Right ventricle myocardium superior (tissue), 1 donor: ENCODE measurements at regions not wholly inside any gene's neighbourhood (a gene's known extent, or its start where the extent isn't known, plus 50 kb on each side); places are given as distances from the start of the nearest gene placed in this dataset. TPM values are rescaled to one million over a fixed set of nuclear protein-coding genes. Genes with fewer than 3 reads are reported as not detected.
"Not testable (repeated sequence)": the region's sequence is repeated elsewhere in the genome, so short reads cannot be mapped to it uniquely, and the experiment has no call there.

Experiments used
- ATAC-seq: fragments of 200-7000 bp; cut with Tn5 transposase; one replicate; pipeline ENCODE4 v1.9.1; 2020; ENCODE audit warnings: mild to moderate bottlenecking; ENCODE audit not compliant: poor library complexity
- DNase-seq: peaks from one replicate; pipeline ENCODE4 v3.0.0-alpha.2; 2020
- intact Hi-C: fragments of 100-400 bp; cut with DNase I; formaldehyde crosslinking; loops from one replicate; pipeline ENCODE4 v1.11.2; 2022
- microRNA-seq: library from miRNA; unstranded; fragments of <30 nt; microRNA quantifications from one replicate; pipeline ENCODE4 v1.2.0, GENCODE V29; 2020
- donor health status: DM: no; HTN: yes; CAD: no; lungs with severe emphysema.

DNA sequence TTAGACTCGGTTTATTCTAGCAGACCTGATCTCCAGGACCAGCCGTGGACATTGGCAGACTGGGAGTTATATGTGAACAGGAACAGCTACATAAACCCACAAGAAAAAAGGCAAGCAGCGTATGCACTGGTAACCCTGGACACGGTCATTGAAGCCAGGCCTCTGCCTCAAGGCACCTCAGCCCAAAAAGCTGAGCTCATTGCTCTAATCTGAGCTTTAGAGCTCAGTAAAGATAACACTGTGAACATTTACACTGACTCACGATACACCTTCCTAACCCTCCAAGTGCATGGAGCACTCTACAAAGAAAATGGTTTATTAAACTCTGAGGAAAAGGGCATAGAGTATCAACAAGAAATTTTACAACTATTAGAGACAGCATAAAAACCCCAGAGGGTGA is 148.9 kb upstream of the FGF16 start:
- intact Hi-C loops: no loop called here
- ATAC-seq (no peak), DNase-seq (no peak)

DNA sequence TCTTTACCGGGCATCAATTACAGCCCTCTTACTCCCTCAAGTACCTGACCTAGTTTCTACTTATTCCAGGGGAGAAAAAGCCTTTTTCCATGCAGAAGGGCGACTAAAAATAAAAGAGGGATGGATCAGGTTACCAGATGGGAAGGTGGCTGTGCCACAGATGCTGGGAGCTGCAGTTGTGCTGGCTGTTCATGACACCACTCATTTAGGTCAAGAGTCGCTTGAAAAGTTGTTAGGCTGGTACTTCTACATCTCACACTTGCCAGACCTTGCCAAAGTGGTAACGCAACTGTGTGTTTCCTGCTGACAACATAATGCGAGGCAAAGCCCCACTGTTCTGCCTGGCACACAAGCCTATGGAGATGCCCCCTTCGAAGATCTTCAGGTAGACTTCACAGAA is 148.4 kb upstream of the FGF16 start:
- no peak for ATAC-seq
- intact Hi-C loops: no loop called here
- DNase-seq: no peak

DNA sequence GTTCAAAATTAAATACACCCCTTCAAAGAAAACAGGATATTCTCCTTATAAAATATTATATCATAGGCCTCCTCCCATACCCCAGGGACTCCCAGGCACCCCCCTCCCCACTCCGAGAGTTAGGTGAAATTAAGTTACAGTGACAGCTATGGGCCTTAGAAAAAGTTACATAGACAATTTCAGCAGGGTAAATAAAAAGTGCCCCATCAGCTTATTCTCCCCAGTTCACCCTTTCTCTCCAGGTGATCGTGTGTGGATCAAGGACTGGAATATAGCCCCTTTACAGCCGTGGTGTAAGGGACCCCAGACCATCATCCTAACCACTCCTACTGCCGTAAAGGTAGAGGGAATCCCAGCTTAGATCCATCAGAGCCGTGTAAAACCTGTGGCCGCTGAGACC is 147.6 kb upstream of the FGF16 start:
- DNase-seq: no peak
- no peak for ATAC-seq
- intact Hi-C loops: no loop called here

DNA sequence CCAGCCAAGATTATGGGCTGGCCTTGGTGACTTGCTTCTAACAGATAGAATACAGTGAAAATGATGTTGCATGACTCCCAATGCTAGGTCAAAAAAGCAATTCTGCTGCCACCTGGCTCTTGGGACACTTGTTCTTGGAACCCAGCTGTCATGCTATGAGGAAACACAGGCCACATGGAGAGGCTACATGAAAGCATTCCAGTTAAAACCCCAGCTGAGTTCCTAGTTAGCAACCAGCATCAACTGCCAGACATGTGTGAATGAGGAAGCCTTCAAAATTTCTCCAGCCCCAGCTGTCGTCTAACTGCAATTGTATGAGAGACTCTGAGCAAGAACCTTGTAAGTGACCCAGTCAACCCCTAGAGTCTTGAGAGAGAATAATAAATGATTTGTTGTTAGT is 105.2 kb upstream of the FGF16 start:
- DNase-seq: no peak
- ATAC-seq: peak; percentile 77
- intact Hi-C loops: no loop called here

DNA sequence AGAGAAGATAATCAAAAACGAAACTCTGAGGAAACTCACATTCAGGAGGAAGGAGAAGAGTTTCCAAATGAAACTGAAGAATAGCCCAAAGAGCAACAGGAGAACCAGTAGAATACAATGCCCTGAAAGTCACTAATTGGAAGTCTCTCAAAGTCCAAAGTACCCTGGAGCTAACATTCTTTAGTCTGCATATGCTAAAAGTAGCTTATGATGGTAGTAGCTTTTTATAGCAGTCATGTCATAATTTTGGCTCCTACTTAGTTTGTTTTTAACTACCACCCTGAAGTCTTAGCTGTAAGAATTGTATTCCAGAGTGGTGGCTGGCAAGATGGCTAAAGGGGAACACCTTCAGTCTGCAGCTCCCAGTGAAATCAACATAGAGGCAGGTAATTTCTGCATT is 100.3 kb upstream of the FGF16 start:
- ATAC-seq (peak; percentile 73), DNase-seq (no peak)
- intact Hi-C loops: no loop called here

DNA sequence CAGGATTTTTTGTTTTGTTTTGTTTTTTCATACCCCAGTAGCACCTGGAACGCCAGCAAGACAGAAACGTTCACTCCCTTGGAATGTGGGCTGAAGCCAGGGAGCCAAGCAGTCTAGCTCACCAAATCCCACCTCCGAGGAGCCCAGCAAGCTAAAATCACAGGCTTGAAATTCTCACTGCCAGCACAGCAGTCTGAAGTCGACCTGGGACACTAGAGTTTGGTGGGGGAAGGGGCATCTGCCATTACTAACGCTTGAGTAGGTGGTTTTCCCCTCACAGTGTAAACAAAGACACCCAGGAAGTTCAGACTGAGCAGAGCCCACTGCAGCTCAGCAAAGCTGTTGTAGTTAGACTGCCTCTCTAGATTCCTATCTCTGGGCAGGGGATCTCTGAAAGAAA is 99.6 kb upstream of the FGF16 start:
- ATAC-seq (no peak), DNase-seq (no peak)
- intact Hi-C loops: no loop called here

DNA sequence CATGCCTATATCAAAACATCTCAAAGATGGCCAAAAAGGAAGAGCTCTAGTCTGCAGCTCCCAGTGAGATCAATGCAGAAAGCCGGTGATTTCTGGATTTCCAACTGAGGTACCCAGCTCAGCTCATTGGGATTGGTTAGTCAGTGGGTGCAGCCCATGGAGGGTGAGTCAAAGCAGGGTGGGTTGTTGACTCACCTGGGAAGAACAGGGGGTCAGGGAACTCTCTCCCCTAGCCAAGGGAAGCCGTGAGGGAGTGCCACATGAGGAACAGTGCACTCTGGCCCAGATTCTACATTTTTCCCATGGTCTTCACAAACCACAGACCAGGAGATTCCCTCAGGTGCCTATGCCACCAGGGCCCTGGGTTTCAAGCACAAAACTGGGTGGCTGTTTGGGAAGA is 57.3 kb upstream of the FGF16 start:
- ATAC-seq (no peak), DNase-seq (no peak)
- intact Hi-C loops: no loop called here

DNA sequence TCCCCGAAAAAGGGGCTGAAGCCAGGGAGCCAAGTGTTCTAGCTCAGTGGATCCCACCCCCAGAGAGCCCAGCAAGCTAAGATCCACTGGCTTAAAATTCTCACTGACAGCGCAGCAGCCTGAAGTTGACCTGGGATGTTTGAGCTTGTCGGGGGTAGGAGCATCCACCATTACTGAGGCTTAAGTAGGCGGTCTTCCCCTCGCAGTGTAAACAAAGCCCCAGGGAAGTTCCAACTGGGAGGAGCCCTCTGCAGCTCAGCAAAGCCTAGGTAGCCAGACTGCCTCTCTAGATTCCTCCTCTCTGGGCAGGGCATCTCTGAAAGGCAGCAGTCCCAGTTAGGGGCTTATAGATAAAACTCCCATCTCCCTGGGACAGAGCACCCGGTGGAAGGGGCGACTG is 56.8 kb upstream of the FGF16 start:
- DNase-seq, intact Hi-C loops, ATAC-seq: not testable (repeated sequence)

DNA sequence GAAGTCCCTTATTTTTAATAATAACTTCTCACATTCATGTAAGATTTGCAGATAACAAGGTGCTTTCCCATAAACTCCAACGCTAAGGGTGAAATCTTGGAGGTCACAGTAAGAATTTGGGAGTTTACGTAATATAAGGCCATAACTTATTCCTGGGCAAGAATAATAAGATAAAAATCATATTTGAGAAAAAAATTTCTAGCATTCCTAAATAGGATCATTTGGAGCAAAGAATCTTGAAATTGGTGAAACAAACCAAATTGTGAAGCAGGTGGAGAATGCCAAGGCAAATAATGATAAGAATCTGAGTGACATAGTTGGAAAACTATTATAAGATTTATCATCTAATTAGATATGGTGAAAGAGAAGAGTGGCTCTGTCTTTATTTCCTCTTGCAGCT is 50.4 kb upstream of the FGF16 start:
- intact Hi-C loops: no loop called here
- ATAC-seq: no peak
- DNase-seq: no peak

Small RNA genes lying in the stretch of these regions (microRNA-seq; reads per million reads assigned to microRNA genes)
- gene MIR325: not detected
- not detected for gene MIR384
